22Rv1 (cell line): ENCODE measurements at regions not wholly inside any gene's neighbourhood (a gene's known extent, or its start where the extent isn't known, plus 50 kb on each side); places are given as distances from the start of the nearest gene placed in this dataset.

Experiments
- H3K27ac ChIP-seq: fragments of 450-650 bp; 2 replicates; pipeline ENCODE4 v1.5.1; 2017
- ZFX ChIP-seq: fragments of 450-650 bp; IDR thresholded peaks from 2 replicates; pipeline ENCODE4 v1.6.1; 2017; ENCODE audit warnings: antibody characterized with exemption, borderline replicate concordance
- TF ChIP-seq, protein P1 (sequence below): fragments of 450-650 bp; IDR thresholded peaks from 2 replicates; pipeline ENCODE4 v1.5.1; 2017; ENCODE audit warnings: mild to moderate bottlenecking

- H3K27ac ChIP-seq: no peak overlapping the region
- no peak for TF ChIP-seq ZFX
- TF ChIP-seq, protein P1, sequence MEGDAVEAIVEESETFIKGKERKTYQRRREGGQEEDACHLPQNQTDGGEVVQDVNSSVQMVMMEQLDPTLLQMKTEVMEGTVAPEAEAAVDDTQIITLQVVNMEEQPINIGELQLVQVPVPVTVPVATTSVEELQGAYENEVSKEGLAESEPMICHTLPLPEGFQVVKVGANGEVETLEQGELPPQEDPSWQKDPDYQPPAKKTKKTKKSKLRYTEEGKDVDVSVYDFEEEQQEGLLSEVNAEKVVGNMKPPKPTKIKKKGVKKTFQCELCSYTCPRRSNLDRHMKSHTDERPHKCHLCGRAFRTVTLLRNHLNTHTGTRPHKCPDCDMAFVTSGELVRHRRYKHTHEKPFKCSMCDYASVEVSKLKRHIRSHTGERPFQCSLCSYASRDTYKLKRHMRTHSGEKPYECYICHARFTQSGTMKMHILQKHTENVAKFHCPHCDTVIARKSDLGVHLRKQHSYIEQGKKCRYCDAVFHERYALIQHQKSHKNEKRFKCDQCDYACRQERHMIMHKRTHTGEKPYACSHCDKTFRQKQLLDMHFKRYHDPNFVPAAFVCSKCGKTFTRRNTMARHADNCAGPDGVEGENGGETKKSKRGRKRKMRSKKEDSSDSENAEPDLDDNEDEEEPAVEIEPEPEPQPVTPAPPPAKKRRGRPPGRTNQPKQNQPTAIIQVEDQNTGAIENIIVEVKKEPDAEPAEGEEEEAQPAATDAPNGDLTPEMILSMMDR: no peak
Measured at GRCh38 chr9:18018661-18019060, 439.8 kb downstream of the SH3GL2 start.

- TF ChIP-seq, protein P1: no peak
- no peak for TF ChIP-seq ZFX
- no peak overlapping the region for H3K27ac ChIP-seq
Measured at GRCh38 chr9:18020121-18020745, 441.4 kb downstream of the SH3GL2 start.

- TF ChIP-seq, protein P1: no peak
- no peak for TF ChIP-seq ZFX
- H3K27ac ChIP-seq: no peak overlapping the region
Measured at GRCh38 chr9:18022642-18023041, 443.8 kb downstream of the SH3GL2 start.

DNA sequence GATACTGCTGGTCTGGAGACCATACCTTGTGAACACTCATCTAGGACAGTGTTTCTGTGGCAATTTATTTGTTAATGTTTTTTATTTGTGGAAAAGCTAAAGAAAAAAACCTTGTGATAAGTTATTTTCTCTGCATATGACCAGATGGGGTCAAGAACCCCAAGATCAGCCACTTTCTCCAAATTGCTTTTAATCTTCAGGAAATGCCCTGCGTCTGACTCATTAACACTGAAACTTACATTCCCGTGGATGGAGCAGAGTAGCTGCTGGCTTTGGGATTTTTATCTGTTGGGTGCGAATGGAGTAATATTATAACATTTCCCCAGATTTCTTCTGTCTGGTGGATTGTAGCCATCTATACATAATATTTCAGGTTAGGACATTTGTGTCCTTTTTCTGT, 444.5 kb downstream of the SH3GL2 start:
- H3K27ac ChIP-seq: no peak overlapping the region
- TF ChIP-seq ZFX: no peak
- TF ChIP-seq, protein P1: no peak

- no peak for TF ChIP-seq ZFX
- TF ChIP-seq, protein P1: no peak
- no peak overlapping the region for H3K27ac ChIP-seq
Measured at GRCh38 chr9:18032636-18033035, 441.3 kb upstream of the ADAMTSL1 start.

DNA sequence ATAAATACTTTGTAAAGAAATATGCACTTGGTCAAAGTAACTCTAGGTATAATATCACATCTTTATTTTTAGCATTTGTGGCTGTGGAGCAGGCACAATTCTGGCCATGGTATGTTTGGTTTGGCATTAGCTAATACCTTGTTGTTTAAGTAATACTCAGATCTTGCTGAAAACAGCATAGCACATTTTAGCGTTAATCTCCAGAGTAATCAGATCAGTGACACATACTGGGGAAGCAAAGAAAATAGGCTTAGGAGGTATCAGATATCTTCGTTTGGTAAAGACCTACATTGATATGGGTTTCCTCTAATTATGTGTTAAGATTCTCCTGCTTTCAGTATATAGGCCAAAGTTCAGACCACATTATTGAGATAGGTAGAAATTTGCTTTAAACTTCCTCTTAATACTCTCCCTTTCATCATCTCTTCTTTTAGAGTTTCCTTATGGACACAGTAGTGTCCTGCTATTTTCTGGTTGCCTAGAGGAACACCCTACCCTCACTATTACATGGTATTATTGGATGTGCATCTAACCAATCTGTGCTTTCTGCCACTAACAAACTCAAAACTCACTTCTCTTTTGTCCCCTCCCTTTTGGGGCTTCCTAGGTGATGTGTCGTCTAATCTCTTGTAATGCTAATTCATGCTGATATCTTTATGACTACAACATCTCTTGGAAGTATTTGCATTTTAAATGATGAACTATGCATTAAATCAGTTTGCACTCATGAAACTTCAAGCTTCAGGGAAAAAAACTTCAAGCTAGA, 437.3 kb upstream of the ADAMTSL1 start:
- TF ChIP-seq, protein P1: no peak
- TF ChIP-seq ZFX: no peak
- no peak overlapping the region for H3K27ac ChIP-seq

- TF ChIP-seq, protein P1: no peak
- no peak for TF ChIP-seq ZFX
- H3K27ac ChIP-seq: no peak overlapping the region
Measured at GRCh38 chr9:18037981-18038380, 436.0 kb upstream of the ADAMTSL1 start.
